Mesendoderm (in vitro differentiated cells): ENCODE measurements at regions not wholly inside any gene's neighbourhood (a gene's known extent, or its start where the extent isn't known, plus 50 kb on each side); places are given as distances from the start of the nearest gene placed in this dataset.

Source experiments
- DNase-seq: peaks from one replicate; pipeline ENCODE4 v3.0.0; 2013
- H2AK5ac ChIP-seq: 2 replicates; pipeline ENCODE4 v1.6.1; 2013; ENCODE audit warnings: low read length, inconsistent platforms
- H2BK120ac ChIP-seq: 2 replicates; pipeline ENCODE4 v1.6.1; 2013; ENCODE audit warnings: low read depth, mild to moderate bottlenecking, low read length, moderate library complexity, mixed read lengths
- H2BK15ac ChIP-seq: replicated peaks from 2 replicates; pipeline ENCODE4 v1.6.1; 2013; ENCODE audit warnings: low read depth, mild to moderate bottlenecking, moderate library complexity
- H2BK5ac ChIP-seq: 2 replicates; pipeline ENCODE4 v1.6.1; 2013; ENCODE audit warnings: low read length, inconsistent platforms
- H3K18ac ChIP-seq: 2 replicates; pipeline ENCODE4 v1.6.1; 2013; ENCODE audit warnings: mild to moderate bottlenecking, low read length, mixed read lengths
- H3K23ac ChIP-seq: one replicate; pipeline ENCODE4 v1.6.1; 2013; ENCODE audit warnings: low read length
- H3K27ac ChIP-seq: 2 replicates; pipeline ENCODE4 v1.5.1; 2013; ENCODE audit warnings: low read depth, mild to moderate bottlenecking, inconsistent platforms, low read length, moderate library complexity
- H3K27me3 ChIP-seq: 2 replicates; pipeline ENCODE4 v1.6.1; 2013; ENCODE audit warnings: low read length, control low read depth, mild to moderate bottlenecking, inconsistent platforms; ENCODE audit not compliant: insufficient read depth, poor library complexity
- H3K36me3 ChIP-seq: 2 replicates; pipeline ENCODE4 v1.6.1; 2013; ENCODE audit warnings: low read length, inconsistent platforms; ENCODE audit not compliant: control insufficient read depth, insufficient read depth
- H3K4ac ChIP-seq: one replicate; pipeline ENCODE4 v1.6.1; 2013; ENCODE audit warnings: low read depth, mild to moderate bottlenecking, low read length, moderate library complexity
- H3K4me1 ChIP-seq: 2 replicates; pipeline ENCODE4 v1.6.1; 2013; ENCODE audit warnings: low read depth, low read length, inconsistent platforms; ENCODE audit not compliant: control insufficient read depth
- H3K4me2 ChIP-seq: 2 replicates; pipeline ENCODE4 v1.6.1; 2013; ENCODE audit warnings: low read length
- H3K4me3 ChIP-seq: 2 replicates; pipeline ENCODE4 v1.5.1; 2013; ENCODE audit warnings: mild to moderate bottlenecking, low read length
- H3K56ac ChIP-seq: one replicate; pipeline ENCODE4 v1.6.1; 2013; ENCODE audit warnings: low read length
- H3K79me1 ChIP-seq: 2 replicates; pipeline ENCODE4 v1.6.1; 2013; ENCODE audit warnings: low read length, inconsistent platforms
- H3K79me2 ChIP-seq: 2 replicates; pipeline ENCODE4 v1.6.1; 2013; ENCODE audit warnings: mild to moderate bottlenecking, low read length; ENCODE audit not compliant: control insufficient read depth, insufficient read depth
- H3K9ac ChIP-seq: 2 replicates; pipeline ENCODE4 v1.6.1; 2013; ENCODE audit warnings: low read length, inconsistent platforms
- H4K5ac ChIP-seq: one replicate; pipeline ENCODE4 v1.6.1; 2013; ENCODE audit warnings: low read length
- H4K8ac ChIP-seq: one replicate; pipeline ENCODE4 v1.6.1; 2013; ENCODE audit warnings: low read depth, mild to moderate bottlenecking, control low read depth, low read length, moderate library complexity
- WGBS: extraction: QIAGEN DNeasy Blood & Tissue Kit; methylation state at CpG from one replicate; pipeline ENCODE4 v1.1.7; 2013; ENCODE audit warnings: low lambda C conversion rate, missing lambda C conversion rate; ENCODE audit not compliant: insufficient coverage; ENCODE audit errors: extremely low coverage; 5-methylcytosine and 5-hydroxymethylcytosine counted together

- Histone ChIP-seq H2AK5ac (no peak overlapping the region), H3K4me1 (no peaks in the 10 kb centered on the region), H3K79me1 (no peaks in the 10 kb centered on the region), H3K4ac (no peak overlapping the region), H3K4me3 (no peak overlapping the region), H2BK15ac (no peak overlapping the region), H4K5ac (no peak overlapping the region), H3K56ac (no peak overlapping the region), H3K18ac (no peak overlapping the region), H3K27me3 (no peaks in the 10 kb centered on the region), H3K36me3 (no peaks in the 10 kb centered on the region), H3K4me2 (no peak overlapping the region), H2BK5ac (no peak overlapping the region), H3K23ac (no peak overlapping the region), H3K79me2 (no peaks in the 10 kb centered on the region), H3K9ac (no peak overlapping the region), H4K8ac (no peak overlapping the region), H3K27ac (no peak overlapping the region), H2BK120ac (no peak overlapping the region)
- no peak for DNase-seq
- WGBS, result no CpG with 5 or more reads among the region's 5 CpGs
These were observed 56.3 kb upstream of the DAAM1 start for GRCh38 chr14:59131938-59132795.

GRCh38 chr14:59132796-59133494 is 55.5 kb upstream of the DAAM1 start:
- H3K4me1 ChIP-seq, result no peaks in the 10 kb centered on the region
- no peak overlapping the region for H4K8ac ChIP-seq

GRCh38 chr14:59133709-59134108 is 54.8 kb upstream of the DAAM1 start:
- no peak overlapping the region for H3K56ac ChIP-seq
- no peak overlapping the region for H2AK5ac ChIP-seq
- no peak overlapping the region for H3K27ac ChIP-seq
- H3K4me2 ChIP-seq, result no peak overlapping the region
- DNase-seq, result no peak
- no peaks in the 10 kb centered on the region for H3K79me2 ChIP-seq
- no peak overlapping the region for H4K8ac ChIP-seq
- no CpG with 5 or more reads among the region's 4 CpGs for WGBS
- no peak overlapping the region for H4K5ac ChIP-seq
- no peak overlapping the region for H3K18ac ChIP-seq
- no peak overlapping the region for H3K9ac ChIP-seq
- H3K4me1 ChIP-seq, result no peaks in the 10 kb centered on the region
- no peak overlapping the region for H3K4me3 ChIP-seq
- no peak overlapping the region for H2BK5ac ChIP-seq
- no peak overlapping the region for H2BK15ac ChIP-seq
- H3K79me1 ChIP-seq, result no peaks in the 10 kb centered on the region
- no peak overlapping the region for H3K23ac ChIP-seq
- no peak overlapping the region for H3K4ac ChIP-seq
- H3K27me3 ChIP-seq, result no peaks in the 10 kb centered on the region
- H2BK120ac ChIP-seq, result no peak overlapping the region
- no peaks in the 10 kb centered on the region for H3K36me3 ChIP-seq

More at GRCh38 chr14:59132796-59133494, 55.5 kb upstream of the DAAM1 start:
- Histone ChIP-seq H2AK5ac (no peak overlapping the region), H3K4me3 (no peak overlapping the region), H3K18ac (no peak overlapping the region), H2BK120ac (no peak overlapping the region), H3K36me3 (no peaks in the 10 kb centered on the region), H4K5ac (no peak overlapping the region), H3K79me1 (no peaks in the 10 kb centered on the region), H2BK5ac (no peak overlapping the region), H3K4ac (no peak overlapping the region), H3K23ac (no peak overlapping the region), H3K9ac (no peak overlapping the region), H3K27me3 (no peaks in the 10 kb centered on the region), H3K27ac (no peak overlapping the region), H3K56ac (no peak overlapping the region), H3K79me2 (no peaks in the 10 kb centered on the region), H2BK15ac (no peak overlapping the region), H3K4me2 (no peak overlapping the region)
- WGBS, result 100% methylated on average over 2 of the region's 3 CpGs
- peak; percentile 38 for DNase-seq

- Histone ChIP-seq H4K8ac (no peak overlapping the region), H2BK120ac (no peak overlapping the region), H3K4me2 (no peak overlapping the region), H3K56ac (no peak overlapping the region), H3K27me3 (no peaks in the 10 kb centered on the region), H3K18ac (no peak overlapping the region), H2BK5ac (no peak overlapping the region), H4K5ac (no peak overlapping the region), H3K36me3 (no peaks in the 10 kb centered on the region), H2BK15ac (no peak overlapping the region), H3K4me3 (no peak overlapping the region), H3K79me2 (no peaks in the 10 kb centered on the region), H3K79me1 (no peaks in the 10 kb centered on the region), H3K4ac (no peak overlapping the region), H3K9ac (no peak overlapping the region), H3K27ac (no peak overlapping the region), H3K23ac (no peak overlapping the region), H2AK5ac (no peak overlapping the region), H3K4me1 (no peaks in the 10 kb centered on the region)
- DNase-seq, result no peak
- WGBS, result no CpG with 5 or more reads among the region's 3 CpGs
These were observed 54.2 kb upstream of the DAAM1 start for GRCh38 chr14:59134307-59134706.

- H2BK120ac ChIP-seq, result no peak overlapping the region
- no peak overlapping the region for H3K27ac ChIP-seq
- no peak overlapping the region for H2BK5ac ChIP-seq
- H4K5ac ChIP-seq, result no peak overlapping the region
- no peaks in the 10 kb centered on the region for H3K36me3 ChIP-seq
- no peak for DNase-seq
- H3K79me2 ChIP-seq, result no peaks in the 10 kb centered on the region
- no peak overlapping the region for H4K8ac ChIP-seq
- WGBS, result no CpG with 5 or more reads among the region's 3 CpGs
- no peaks in the 10 kb centered on the region for H3K27me3 ChIP-seq
- H3K9ac ChIP-seq, result no peak overlapping the region
- H3K4ac ChIP-seq, result no peak overlapping the region
- H3K4me2 ChIP-seq, result no peak overlapping the region
- no peak overlapping the region for H3K18ac ChIP-seq
- no peaks in the 10 kb centered on the region for H3K79me1 ChIP-seq
- no peaks in the 10 kb centered on the region for H3K4me1 ChIP-seq
- no peak overlapping the region for H2BK15ac ChIP-seq
- H3K56ac ChIP-seq, result no peak overlapping the region
- no peak overlapping the region for H3K23ac ChIP-seq
- no peak overlapping the region for H2AK5ac ChIP-seq
- H3K4me3 ChIP-seq, result no peak overlapping the region
These were observed 51.2 kb upstream of the DAAM1 start for GRCh38 chr14:59137256-59137655.
